ENCODE measurements at regions not wholly inside any gene's neighbourhood (a gene's known extent, or its start where the extent isn't known, plus 50 kb on each side); places are given as distances from the start of the nearest gene placed in this dataset.
"Not testable (repeated sequence)": the region's sequence is repeated elsewhere in the genome, so short reads cannot be mapped to it uniquely, and the experiment has no call there.

DNA sequence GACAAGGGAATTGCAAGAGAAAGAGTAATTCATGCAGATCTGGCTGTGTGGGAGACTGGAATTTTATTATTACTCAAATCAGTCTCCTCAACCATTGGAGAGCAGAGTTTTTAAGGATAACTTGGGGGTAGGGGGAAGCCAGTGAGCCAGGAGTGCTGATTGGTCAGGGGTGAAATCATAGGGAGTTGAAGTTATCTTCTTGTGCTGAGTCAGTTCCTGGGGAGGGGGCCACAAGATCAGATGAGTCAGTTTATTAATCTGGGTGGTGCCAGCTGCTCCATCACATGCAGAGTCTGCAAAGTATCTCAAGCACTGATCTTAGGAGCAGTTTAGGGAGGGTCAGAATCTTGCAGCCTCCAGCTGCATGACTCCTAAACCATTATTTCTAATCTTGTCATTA lies 191.8 kb upstream of the IGF1 start:
- intact Hi-C loops (cut with micrococcal nuclease); H3K27ac Mint-ChIP-seq: not testable (repeated sequence)

GRCh38 chr12:102669056-102669455 lies 188.7 kb upstream of the IGF1 start:
- Mint-ChIP-seq H3K27ac (no peak overlapping the region), H3K36me3 (ENCODE audit: low read depth) (no peaks in the 10 kb centered on the region), H3K9me3 (peaks cover 27% of the 10 kb centered on the region), H3K4me3 (no peak overlapping the region), H3K4me1 (ENCODE audit: low read depth) (no peaks in the 10 kb centered on the region), H3K27me3 (peaks cover 12% of the 10 kb centered on the region)
- intact Hi-C loops (cut with micrococcal nuclease), result no loop called here

More for the DNA sequence above, 191.8 kb upstream of the IGF1 start:
- not testable (repeated sequence) for H3K4me3 Mint-ChIP-seq; H3K36me3 Mint-ChIP-seq (ENCODE audit: low read depth); H3K27me3 Mint-ChIP-seq; H3K4me1 Mint-ChIP-seq (ENCODE audit: low read depth)
- peaks cover 31% of the 10 kb centered on the region for H3K9me3 Mint-ChIP-seq

- H3K9me3 Mint-ChIP-seq; H3K4me1 Mint-ChIP-seq (ENCODE audit: low read depth); intact Hi-C loops (cut with micrococcal nuclease); H3K27ac Mint-ChIP-seq; H3K4me3 Mint-ChIP-seq; H3K36me3 Mint-ChIP-seq (ENCODE audit: low read depth): not testable (repeated sequence)
- H3K27me3 Mint-ChIP-seq, result peaks cover 12% of the 10 kb centered on the region
These were observed 185.8 kb upstream of the IGF1 start for GRCh38 chr12:102666176-102666575.

DNA sequence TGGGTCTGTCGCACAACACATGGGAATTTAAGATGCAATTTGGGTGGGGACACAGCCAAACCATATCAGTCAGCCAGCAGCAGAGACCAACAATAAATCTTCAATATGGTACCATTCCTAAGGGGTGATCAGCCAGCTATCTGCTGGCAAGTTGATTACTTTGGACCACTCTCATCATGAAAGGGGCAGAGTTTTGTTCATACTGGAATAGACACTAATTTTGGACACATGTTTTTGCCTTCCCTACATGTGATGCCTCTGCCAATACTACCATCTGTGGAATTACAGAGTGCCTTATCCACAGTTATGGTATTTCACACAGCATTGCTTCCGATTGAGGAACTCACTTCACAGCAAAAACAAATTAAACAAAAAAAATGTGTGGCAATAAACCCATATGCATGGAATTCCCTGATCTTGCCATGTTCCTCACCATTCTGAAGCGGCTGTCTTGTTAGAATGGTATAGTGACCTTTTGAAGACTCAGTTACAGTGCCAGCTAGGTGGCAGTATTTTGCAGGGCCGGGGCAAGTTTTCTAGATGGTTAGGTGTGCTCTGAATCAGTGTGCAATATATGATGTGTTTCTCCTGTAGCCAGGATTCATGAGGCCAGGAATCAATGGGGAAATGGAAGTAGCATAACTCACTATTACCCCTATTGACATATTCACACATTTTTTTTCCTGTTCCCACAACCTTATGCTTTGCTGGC lies 179.0 kb upstream of the IGF1 start:
- Mint-ChIP-seq H3K27ac (no peak overlapping the region), H3K4me3 (no peak overlapping the region), H3K27me3 (no peaks in the 10 kb centered on the region), H3K9me3 (peaks cover 25% of the 10 kb centered on the region), H3K4me1 (ENCODE audit: low read depth) (no peaks in the 10 kb centered on the region), H3K36me3 (ENCODE audit: low read depth) (no peaks in the 10 kb centered on the region)
- intact Hi-C loops (cut with micrococcal nuclease), result no loop called here

GRCh38 chr12:102653406-102653805 lies 173.0 kb upstream of the IGF1 start:
- intact Hi-C loops (cut with micrococcal nuclease), result no loop called here
- Mint-ChIP-seq H3K9me3 (peaks cover 12% of the 10 kb centered on the region), H3K27ac (no peak overlapping the region), H3K36me3 (ENCODE audit: low read depth) (no peaks in the 10 kb centered on the region), H3K27me3 (no peaks in the 10 kb centered on the region), H3K4me1 (ENCODE audit: low read depth) (no peaks in the 10 kb centered on the region), H3K4me3 (no peak overlapping the region)

GRCh38 chr12:102652645-102653313 lies 172.4 kb upstream of the IGF1 start:
- Mint-ChIP-seq H3K27ac (no peak overlapping the region), H3K4me3 (no peak overlapping the region), H3K36me3 (ENCODE audit: low read depth) (no peaks in the 10 kb centered on the region), H3K9me3 (peaks cover 6% of the 10 kb centered on the region), H3K4me1 (ENCODE audit: low read depth) (no peaks in the 10 kb centered on the region), H3K27me3 (no peaks in the 10 kb centered on the region)
- intact Hi-C loops (cut with micrococcal nuclease), result no loop called here

DNA sequence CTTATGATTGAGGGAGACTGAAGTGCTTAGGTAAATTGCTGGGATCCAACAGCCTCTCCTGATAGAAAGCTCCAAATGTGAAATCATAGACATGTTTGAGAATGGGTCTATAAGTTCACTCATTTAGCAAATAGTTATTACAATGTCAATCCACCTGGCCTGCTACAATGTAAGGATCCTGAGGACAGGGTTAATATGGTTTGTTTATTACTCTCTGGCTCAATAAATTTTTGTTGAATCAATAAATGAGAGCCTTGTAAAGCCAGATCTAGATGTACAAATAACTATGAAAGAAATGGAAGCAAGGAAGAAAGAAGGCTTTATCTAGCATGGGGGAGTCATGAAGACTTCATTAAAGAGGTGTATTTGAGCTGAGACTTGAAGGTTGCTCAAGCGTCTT lies 165.6 kb upstream of the IGF1 start:
- no peaks in the 10 kb centered on the region for H3K9me3 Mint-ChIP-seq
- no peaks in the 10 kb centered on the region for H3K36me3 Mint-ChIP-seq (ENCODE audit: low read depth)
- H3K27me3 Mint-ChIP-seq, result peaks cover 2% of the 10 kb centered on the region
- no peak overlapping the region for H3K4me3 Mint-ChIP-seq
- H3K4me1 Mint-ChIP-seq (ENCODE audit: low read depth), result no peaks in the 10 kb centered on the region
- H3K27ac Mint-ChIP-seq, result no peak overlapping the region
- intact Hi-C loops (cut with micrococcal nuclease), result no loop called here

DNA sequence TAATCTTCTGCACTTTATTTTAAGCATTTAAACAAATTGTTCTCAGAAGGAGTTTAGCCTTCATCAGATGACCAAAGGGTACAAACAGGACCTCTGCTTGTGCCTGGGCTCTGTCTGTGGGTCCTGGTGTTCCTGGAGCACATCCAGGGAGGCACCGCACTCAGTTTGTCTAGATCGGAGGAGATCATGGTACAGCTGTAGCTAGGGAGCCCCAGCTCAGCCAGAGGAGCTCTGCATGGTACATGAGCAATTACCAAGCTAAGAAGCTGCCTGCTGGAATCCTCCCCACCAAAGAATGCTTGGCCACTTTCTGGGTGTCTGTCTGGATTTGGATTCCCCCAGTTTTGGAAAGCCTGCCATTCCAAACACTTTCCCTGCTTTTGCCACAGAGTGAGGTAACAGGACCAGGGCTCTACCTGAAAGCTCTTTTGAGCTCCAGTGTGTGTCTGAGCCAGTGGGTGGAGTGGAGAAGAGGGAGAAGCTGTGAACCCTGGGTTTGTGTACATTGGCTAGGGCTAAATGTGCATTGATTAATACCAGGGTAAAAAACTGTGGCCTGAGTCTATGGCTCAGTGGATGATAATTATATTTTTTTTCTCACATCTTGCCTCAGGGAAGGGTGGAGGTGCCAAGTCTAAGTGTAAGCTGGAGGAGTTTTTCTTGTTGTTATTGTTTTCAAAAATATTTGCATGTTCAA lies 163.7 kb upstream of the IGF1 start:
- Mint-ChIP-seq H3K9me3 (no peaks in the 10 kb centered on the region), H3K4me1 (ENCODE audit: low read depth) (no peaks in the 10 kb centered on the region), H3K27ac (no peak overlapping the region), H3K4me3 (no peak overlapping the region), H3K27me3 (peaks cover 2% of the 10 kb centered on the region), H3K36me3 (ENCODE audit: low read depth) (no peaks in the 10 kb centered on the region)
- intact Hi-C loops (cut with micrococcal nuclease), result no loop called here

GRCh38 chr12:102642199-102642598 lies 161.8 kb upstream of the IGF1 start:
- Mint-ChIP-seq H3K9me3 (no peaks in the 10 kb centered on the region), H3K27ac (no peak overlapping the region), H3K4me3 (no peak overlapping the region), H3K4me1 (ENCODE audit: low read depth) (no peaks in the 10 kb centered on the region), H3K36me3 (ENCODE audit: low read depth) (no peaks in the 10 kb centered on the region), H3K27me3 (peaks cover 2% of the 10 kb centered on the region)
- intact Hi-C loops (cut with micrococcal nuclease), result no loop called here

DNA sequence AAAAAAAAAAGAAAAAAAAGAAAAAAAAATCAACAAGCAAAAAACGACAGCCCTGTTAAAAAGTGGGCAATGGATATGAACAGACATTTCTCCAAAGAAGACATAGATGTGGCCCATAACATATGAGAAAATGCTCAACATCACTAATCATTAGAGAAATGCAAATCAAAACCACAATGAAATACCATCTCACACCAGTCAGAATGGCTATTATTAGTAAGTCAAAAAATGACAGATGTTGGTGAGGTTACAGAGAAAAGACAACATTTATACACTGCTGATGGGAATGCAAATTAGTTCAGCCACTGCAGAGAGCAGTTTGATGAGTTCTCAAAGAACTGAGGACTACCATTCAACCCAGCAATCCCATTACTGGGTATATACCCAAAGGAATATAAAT lies 160.3 kb upstream of the IGF1 start:
- H3K4me3 Mint-ChIP-seq; H3K27ac Mint-ChIP-seq; H3K9me3 Mint-ChIP-seq; H3K4me1 Mint-ChIP-seq (ENCODE audit: low read depth); H3K27me3 Mint-ChIP-seq; intact Hi-C loops (cut with micrococcal nuclease); H3K36me3 Mint-ChIP-seq (ENCODE audit: low read depth): not testable (repeated sequence)

DNA sequence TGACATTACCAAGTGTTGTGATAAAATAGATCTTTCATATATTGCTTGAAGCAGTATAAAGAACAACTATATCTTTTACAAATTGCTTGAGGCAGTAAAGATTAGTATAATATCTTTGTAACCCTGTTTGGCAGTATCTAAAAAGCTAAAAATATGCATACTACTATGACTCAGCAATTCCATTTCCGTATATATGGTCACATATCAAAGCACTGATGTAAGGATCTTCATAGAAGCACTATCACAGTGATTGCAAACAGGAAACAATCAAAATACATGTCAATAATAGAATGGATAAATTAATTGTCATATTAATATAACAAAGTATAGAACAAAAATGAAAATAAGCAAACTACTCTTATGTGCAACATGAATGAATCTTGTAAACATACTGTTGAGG lies 158.4 kb upstream of the IGF1 start:
- Mint-ChIP-seq H3K27ac (no peak overlapping the region), H3K36me3 (ENCODE audit: low read depth) (no peaks in the 10 kb centered on the region), H3K9me3 (no peaks in the 10 kb centered on the region), H3K4me1 (ENCODE audit: low read depth) (no peaks in the 10 kb centered on the region), H3K4me3 (no peak overlapping the region), H3K27me3 (no peaks in the 10 kb centered on the region)
- intact Hi-C loops (cut with micrococcal nuclease), result no loop called here

- no peak overlapping the region for H3K4me3 Mint-ChIP-seq
- H3K27me3 Mint-ChIP-seq, result no peaks in the 10 kb centered on the region
- H3K9me3 Mint-ChIP-seq, result no peaks in the 10 kb centered on the region
- no peak overlapping the region for H3K27ac Mint-ChIP-seq
- intact Hi-C loops (cut with micrococcal nuclease), result no loop called here
- no peaks in the 10 kb centered on the region for H3K4me1 Mint-ChIP-seq (ENCODE audit: low read depth)
- H3K36me3 Mint-ChIP-seq (ENCODE audit: low read depth), result no peaks in the 10 kb centered on the region
These were observed 153.7 kb upstream of the IGF1 start for GRCh38 chr12:102633981-102634605.

GRCh38 chr12:102631274-102631673 lies 150.9 kb upstream of the IGF1 start:
- Mint-ChIP-seq H3K36me3 (ENCODE audit: low read depth) (no peaks in the 10 kb centered on the region), H3K9me3 (no peaks in the 10 kb centered on the region), H3K27ac (no peak overlapping the region), H3K4me3 (no peak overlapping the region), H3K4me1 (ENCODE audit: low read depth) (no peaks in the 10 kb centered on the region), H3K27me3 (no peaks in the 10 kb centered on the region)
- intact Hi-C loops (cut with micrococcal nuclease), result no loop called here

DNA sequence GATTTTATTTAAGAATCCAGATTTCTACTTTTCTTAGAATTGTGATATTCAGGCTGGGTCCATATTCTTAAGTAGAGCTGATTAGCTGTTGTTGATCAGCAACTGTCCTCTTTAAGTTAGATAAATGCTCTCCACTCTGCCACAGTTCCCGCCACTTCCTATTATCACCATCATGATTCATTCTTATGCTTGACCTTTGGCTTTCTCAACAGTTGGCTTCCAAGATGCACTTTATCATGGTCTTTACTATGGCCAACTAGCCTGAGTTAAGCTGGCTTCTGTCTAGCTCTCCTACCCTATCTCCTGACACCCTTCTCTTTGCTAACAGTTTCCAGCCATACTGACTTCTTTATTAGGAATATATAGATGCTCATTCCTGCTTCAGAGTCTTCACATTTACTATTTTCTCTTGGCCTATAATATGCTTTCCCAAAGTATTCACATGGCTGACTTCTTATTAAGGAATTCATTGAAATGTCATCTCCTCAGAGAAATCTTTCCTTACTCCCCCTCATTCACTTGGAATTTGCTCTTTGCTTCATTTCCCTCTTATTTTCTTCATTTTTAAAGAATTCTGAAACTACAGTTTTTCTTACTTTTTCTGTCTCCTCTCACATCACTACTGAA lies 149.0 kb upstream of the IGF1 start:
- intact Hi-C loops (cut with micrococcal nuclease), result no loop called here
- no peaks in the 10 kb centered on the region for H3K9me3 Mint-ChIP-seq
- no peak overlapping the region for H3K4me3 Mint-ChIP-seq
- no peaks in the 10 kb centered on the region for H3K4me1 Mint-ChIP-seq (ENCODE audit: low read depth)
- no peaks in the 10 kb centered on the region for H3K36me3 Mint-ChIP-seq (ENCODE audit: low read depth)
- H3K27me3 Mint-ChIP-seq, result no peaks in the 10 kb centered on the region
- no peak overlapping the region for H3K27ac Mint-ChIP-seq

All from dendritic cell treated with granulocyte-macrophage colony-stimulating factor and Interleukin-4, amounts not matched to agents 40 ng/mL and 50 ng/mL, for 4 days (primary cell).